SH-SY5Y (cell line): ENCODE measurements at regions not wholly inside any gene's neighbourhood (a gene's known extent, or its start where the extent isn't known, plus 50 kb on each side); places are given as distances from the start of the nearest gene placed in this dataset.
A peak's percentile ranks its signal among the peaks of the same experiment; 100 is the strongest.

Source experiments
- GATA2 ChIP-seq: IDR thresholded peaks from 2 replicates; pipeline ENCODE4 v1.6.1; 2011; ENCODE audit warnings: mild to moderate bottlenecking, low read depth, low read length
- GATA3 ChIP-seq: IDR thresholded peaks from 2 replicates; pipeline ENCODE4 v1.6.1; 2011; ENCODE audit warnings: low read depth, mild to moderate bottlenecking, low read length, moderate library complexity

- TF ChIP-seq GATA3: no peak
- TF ChIP-seq GATA2: no peak
Measured at GRCh38 chr14:100393362-100393761, 70.2 kb downstream of the SLC25A47 start.

- no peak for TF ChIP-seq GATA3
- no peak for TF ChIP-seq GATA2
Measured at GRCh38 chr14:100393906-100394732, 71.0 kb downstream of the SLC25A47 start.

DNA sequence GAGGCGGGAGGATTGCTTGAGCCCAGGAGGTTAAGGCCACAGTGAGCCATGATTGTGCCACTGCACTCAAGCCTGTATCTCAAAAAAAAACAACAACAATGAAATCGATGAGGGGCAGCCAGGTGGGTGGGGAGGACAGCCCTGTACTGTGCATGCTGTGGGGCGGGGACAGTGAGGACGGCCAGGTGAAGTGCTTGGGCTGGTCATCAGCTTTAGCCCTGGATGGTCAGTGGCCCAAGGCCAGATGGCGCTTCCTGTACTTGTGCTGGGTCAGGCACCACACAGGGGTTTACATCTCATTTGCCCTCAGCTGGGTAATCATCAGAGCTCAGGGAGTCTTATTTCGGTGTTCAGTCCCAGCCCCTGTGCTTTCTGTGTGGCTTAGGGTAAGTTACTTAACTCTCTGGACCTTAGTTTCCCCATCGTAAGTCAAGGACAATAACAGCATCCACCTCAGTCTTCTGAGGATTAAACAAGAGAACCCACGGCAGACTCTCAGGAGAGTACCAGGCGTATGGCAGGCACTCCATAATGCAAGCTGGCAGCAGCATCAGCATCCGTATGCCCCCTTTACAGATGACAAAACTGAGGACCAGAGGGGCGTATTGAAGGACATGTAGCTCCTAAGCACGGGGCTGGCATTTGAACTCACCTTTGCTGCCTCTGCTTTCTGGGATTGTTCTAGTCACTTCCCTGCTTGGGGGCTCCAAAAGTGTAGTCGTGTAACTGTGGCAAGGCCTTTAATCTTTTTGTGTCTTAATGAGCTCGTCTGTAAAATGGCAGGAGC is 71.9 kb downstream of the SLC25A47 start:
- no peak for TF ChIP-seq GATA3
- TF ChIP-seq GATA2: no peak

DNA sequence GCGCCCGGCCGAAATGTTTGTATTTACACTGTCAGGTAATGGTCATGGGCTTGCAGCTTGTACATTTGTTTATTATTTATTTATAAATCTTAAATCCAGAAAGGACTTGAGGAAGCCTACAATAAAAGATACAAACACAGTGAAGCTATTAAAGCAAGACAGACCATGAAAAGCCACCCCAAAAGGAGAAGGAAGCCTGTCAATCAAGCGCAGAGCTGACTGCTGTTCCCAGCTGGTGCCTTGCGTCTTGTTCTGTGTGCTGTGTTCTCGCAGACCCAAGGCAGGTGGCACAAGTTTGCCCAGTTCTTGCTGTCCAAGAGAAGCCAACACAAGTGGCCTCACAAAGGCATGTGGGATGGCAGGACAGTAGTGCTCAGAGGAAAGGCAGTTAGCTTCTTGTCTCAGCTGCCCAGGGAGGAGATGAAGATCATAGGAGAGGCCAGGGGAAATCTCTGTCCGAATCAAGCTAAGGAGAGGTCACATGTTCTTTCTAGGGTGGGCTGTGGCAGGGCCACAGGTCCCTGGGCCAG is 73.2 kb downstream of the SLC25A47 start:
- TF ChIP-seq GATA2: no peak
- TF ChIP-seq GATA3: no peak

GRCh38 chr14:100397005-100397404 is 73.9 kb downstream of the SLC25A47 start:
- TF ChIP-seq GATA2 (no peak), GATA3 (no peak)

DNA sequence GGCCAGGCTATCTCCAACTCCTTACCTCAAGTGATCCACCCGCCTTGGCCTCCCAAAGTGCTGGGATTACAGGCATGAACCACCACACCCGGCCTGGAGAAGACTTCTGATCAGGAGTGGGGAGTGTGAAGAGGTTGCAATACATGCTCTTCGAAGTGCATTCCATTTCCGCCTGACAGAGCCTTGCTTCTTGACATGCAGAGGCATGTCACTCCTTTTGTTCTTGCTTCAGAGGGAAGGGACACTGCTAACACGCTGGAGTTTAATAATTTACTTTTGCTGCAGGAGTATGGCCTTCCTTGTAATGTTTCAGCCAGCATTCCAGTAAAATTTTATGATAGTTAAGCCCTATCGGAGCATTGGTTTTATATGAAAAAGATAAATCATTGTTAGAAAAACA is 74.9 kb downstream of the SLC25A47 start:
- no peak for TF ChIP-seq GATA2
- no peak for TF ChIP-seq GATA3

GRCh38 chr14:100399052-100399849 is 76.1 kb downstream of the SLC25A47 start:
- TF ChIP-seq GATA2 (peak; percentile 90), GATA3 (peak; percentile 64)

DNA sequence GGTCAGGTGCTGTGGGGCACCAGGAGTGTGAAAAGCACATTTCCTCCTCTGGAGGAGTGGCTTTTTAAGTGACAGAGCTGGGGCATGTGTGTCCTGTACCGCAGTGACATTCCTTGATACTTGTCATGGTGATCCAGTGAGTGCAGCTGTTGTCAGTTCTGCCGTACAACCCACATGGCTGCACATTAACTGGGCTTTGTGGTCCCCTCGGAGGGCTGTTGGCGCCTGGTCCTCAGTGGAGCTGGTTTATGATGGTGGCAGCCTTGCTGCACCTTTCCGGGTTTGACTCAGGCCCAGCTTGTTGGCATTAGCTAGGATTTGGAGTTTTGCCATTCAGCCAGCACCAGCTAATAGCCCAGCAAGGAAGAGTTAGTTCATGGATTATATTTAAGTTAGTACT is 77.0 kb downstream of the SLC25A47 start:
- TF ChIP-seq GATA3: no peak
- TF ChIP-seq GATA2: no peak

GRCh38 chr14:100401031-100401692 is 78.0 kb downstream of the SLC25A47 start:
- no peak for TF ChIP-seq GATA3
- no peak for TF ChIP-seq GATA2

GRCh38 chr14:100401792-100402191 is 78.7 kb downstream of the SLC25A47 start:
- TF ChIP-seq GATA2 (no peak), GATA3 (no peak)

- no peak for TF ChIP-seq GATA2
- no peak for TF ChIP-seq GATA3
Measured at GRCh38 chr14:100402631-100403030, 79.5 kb downstream of the SLC25A47 start.

DNA sequence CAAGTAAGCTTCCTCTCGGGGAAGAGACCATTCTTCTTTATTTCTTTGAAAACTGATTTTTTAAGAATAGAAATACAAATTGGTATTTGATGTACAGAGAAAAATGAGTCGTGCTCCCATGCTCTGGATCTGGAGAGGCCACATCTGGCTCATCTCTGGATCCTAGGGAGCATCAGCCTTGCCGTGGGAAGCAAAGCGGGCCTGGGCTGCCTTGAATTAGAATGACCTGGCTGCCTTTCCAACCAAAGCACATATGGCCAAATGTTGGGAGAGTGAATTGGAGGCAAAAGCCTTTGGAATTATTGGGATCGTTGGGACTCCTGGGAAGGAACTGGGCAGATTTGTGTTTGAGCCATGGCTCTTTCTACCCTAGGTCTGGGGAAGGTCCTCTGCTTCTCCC is 80.0 kb downstream of the SLC25A47 start:
- TF ChIP-seq GATA3 (no peak), GATA2 (no peak)

DNA sequence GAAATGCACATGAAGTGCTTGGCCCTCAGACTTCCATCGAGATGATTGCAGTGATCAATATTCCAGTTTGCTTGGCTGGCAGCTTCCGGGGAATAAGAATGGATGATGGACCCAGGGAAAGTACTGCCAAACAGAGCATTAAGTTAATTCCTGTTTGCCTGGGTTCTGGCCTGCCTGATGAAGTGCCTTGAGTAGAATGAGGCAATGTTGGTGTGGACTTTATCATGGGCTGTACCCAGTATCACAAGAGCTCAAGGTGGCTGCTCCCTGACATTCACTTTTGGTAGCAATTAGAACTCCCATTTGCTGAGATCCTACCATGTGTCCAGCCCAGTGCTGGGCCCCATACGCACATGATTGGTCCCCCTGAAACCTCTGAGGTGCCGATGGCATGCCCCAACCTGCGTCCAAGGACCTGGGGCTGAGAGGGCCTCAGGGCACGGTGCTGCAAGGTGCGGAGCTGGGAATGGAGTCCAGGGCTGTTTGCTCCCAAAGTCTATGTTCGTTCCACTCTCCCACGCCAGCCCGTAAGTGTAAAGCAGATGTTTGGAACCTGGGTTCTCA is 80.7 kb downstream of the SLC25A47 start:
- no peak for TF ChIP-seq GATA3
- TF ChIP-seq GATA2: no peak
